HCT116 (cell line): ENCODE measurements at regions not wholly inside any gene's neighbourhood (a gene's known extent, or its start where the extent isn't known, plus 50 kb on each side); places are given as distances from the start of the nearest gene placed in this dataset.
A peak's percentile ranks its signal among the peaks of the same experiment; 100 is the strongest.

Source experiments
- ATAC-seq: fragments of 200-7000 bp; cut with Tn5 transposase; 2 replicates; pipeline ENCODE4 v1.9.1; 2020; ENCODE audit warnings: mild to moderate bottlenecking, moderate library complexity
- BruUV-seq: library from RNA; stranded (reverse); fragments of 400-500 nt; replicated peaks from 2 replicates; lab custom pipeline; 2021; lab: Mats Ljungman, UMichigan
- CTCF ChIA-PET: fragments of 300-600 bp; sonication (Branson Sonifier 250); formaldehyde crosslinking; loops from one replicate; lab custom pipeline; 2021; ENCODE audit warnings: antibody characterized with exemption; lab: Charles Lee
- POLR2A ChIA-PET: fragments of 300-600, 350-600 bp; sonication (Branson Sonifier 250); formaldehyde crosslinking; loops from one replicate; lab custom pipeline; 2021; ENCODE audit warnings: antibody characterized with exemption; lab: Charles Lee
- RAD21 ChIA-PET, 2 experiments: fragments of 300-600 bp; sonication (Branson Sonifier 250); formaldehyde crosslinking; loops; one replicate each; lab custom pipeline; 2023; ENCODE audit warnings: low total read pairs in 2 of 2; ENCODE audit not compliant: uncharacterized antibody in 2 of 2, unreplicated experiment in 2 of 2, low non-redundant PET in 1 of 2; lab: Charles Lee
- DNase-seq: peaks from one replicate; pipeline ENCODE4 v3.0.0-alpha.2; 2010; ENCODE audit warnings: low read depth, low spot score
- H2AFZ ChIP-seq: fragments of 200-600 bp; shearing (Covaris generic), sonication (generic); 2 replicates; pipeline ENCODE4 v1.6.1; 2017; ENCODE audit warnings: low read depth, mixed run types, mixed read lengths, antibody characterized with exemption, low read length; ENCODE audit not compliant: poor library complexity, severe bottlenecking
- H3K27ac ChIP-seq: 2 replicates; pipeline ENCODE4 v1.5.1; 2012; ENCODE audit warnings: low read depth, low read length
- H3K27me3 ChIP-seq: fragments of 200-600 bp; sonication (generic); 2 replicates; pipeline ENCODE4 v1.6.1; 2016; ENCODE audit warnings: mixed run types, low read length, mixed read lengths; ENCODE audit not compliant: insufficient read depth
- H3K36me3 ChIP-seq, 2 experiments: fragments of 200-500 bp in 1 of 2; fragments of 200-600 bp in 1 of 2; sonication (Bioruptor generic) in 1 of 2; sonication (generic) in 1 of 2; 2 replicates each; pipeline versions ENCODE4 v1.5.1 to v1.6.1; 2014 to 2016; ENCODE audit warnings: low read length in 2 of 2, inconsistent platforms in 1 of 2, mixed read lengths in 1 of 2, mixed run types in 1 of 2; ENCODE audit not compliant: insufficient read depth in 2 of 2, control insufficient read depth in 1 of 2
- H3K4me1 ChIP-seq, 2 experiments: fragments of 200-600 bp in 1 of 2; sonication (generic) in 1 of 2; 2 replicates each; pipeline versions ENCODE4 v1.5.1 to v1.6.1; 2012 to 2017; ENCODE audit warnings: low read length in 2 of 2, inconsistent platforms in 1 of 2, mild to moderate bottlenecking in 1 of 2, mixed read lengths in 1 of 2, mixed run types in 1 of 2, moderate library complexity in 1 of 2; ENCODE audit not compliant: insufficient read depth in 2 of 2, control insufficient read depth in 1 of 2
- H3K4me2 ChIP-seq: fragments of 200-600 bp; sonication (generic); 2 replicates; pipeline ENCODE4 v1.6.1; 2017; ENCODE audit warnings: mixed run types, low read length, mixed read lengths
- H3K4me3 ChIP-seq, 2 experiments: fragments of 200-600 bp in 1 of 2; sonication (generic) in 1 of 2; replicated peaks in 1 of 2; 2 replicates each; pipeline ENCODE4 v1.5.1; 2011 to 2016; ENCODE audit warnings: low read length in 2 of 2, control low read depth in 1 of 2, low read depth in 1 of 2, mild to moderate bottlenecking in 1 of 2, mixed read lengths in 1 of 2, mixed run types in 1 of 2
- H3K79me2 ChIP-seq: fragments of 200-600 bp; sonication (generic); 2 replicates; pipeline ENCODE4 v1.6.1; 2017; ENCODE audit warnings: mild to moderate bottlenecking, mixed run types, low read length, moderate library complexity, mixed read lengths; ENCODE audit not compliant: insufficient read depth
- H3K9ac ChIP-seq: fragments of 200-600 bp; sonication (generic); 2 replicates; pipeline ENCODE4 v1.6.1; 2016; ENCODE audit warnings: low read length, mixed read lengths
- H3K9me2 ChIP-seq: fragments of 200-600 bp; sonication (generic), shearing (Covaris generic); 2 replicates; pipeline ENCODE4 v1.6.1; 2017; ENCODE audit warnings: mixed run types, mild to moderate bottlenecking, moderate library complexity; ENCODE audit not compliant: insufficient read depth
- H3K9me3 ChIP-seq, 2 experiments: fragments of 200-500 bp in 1 of 2; fragments of 200-600 bp in 1 of 2; sonication (Bioruptor generic) in 1 of 2; sonication (generic) in 1 of 2; 2 replicates each; pipeline ENCODE4 v1.6.1; 2014 to 2017; ENCODE audit warnings: low read length in 2 of 2, mixed read lengths in 2 of 2, inconsistent platforms in 1 of 2, low read depth in 1 of 2, mild to moderate bottlenecking in 1 of 2, mixed run types in 1 of 2, moderate library complexity in 1 of 2; ENCODE audit not compliant: control insufficient read depth in 1 of 2, insufficient read depth in 1 of 2
- H4K20me1 ChIP-seq: fragments of 200-600 bp; sonication (generic), shearing (Covaris generic); 2 replicates; pipeline ENCODE4 v1.6.1; 2017; ENCODE audit warnings: mixed run types, mild to moderate bottlenecking, moderate library complexity; ENCODE audit not compliant: insufficient read depth
- ATF3 ChIP-seq: IDR thresholded peaks from 2 replicates; pipeline ENCODE4 v1.6.1; 2012
- CEBPB ChIP-seq: IDR thresholded peaks from 2 replicates; pipeline ENCODE4 v1.6.1; 2012; ENCODE audit warnings: low read depth
- CTCF ChIP-seq, 3 experiments: fragments of 200-600 bp in 1 of 3; sonication (generic) in 1 of 3; IDR thresholded peaks in 2 of 3; conservative IDR thresholded peaks in 1 of 3; 2 replicates each; pipeline ENCODE4 v1.5.1; 2012 to 2017; ENCODE audit warnings: low read depth in 2 of 3, low read length in 2 of 3, antibody characterized with exemption in 1 of 3, borderline replicate concordance in 1 of 3, control low read depth in 1 of 3, mild to moderate bottlenecking in 1 of 3, mixed read lengths in 1 of 3, mixed run types in 1 of 3, moderate library complexity in 1 of 3; ENCODE audit not compliant: insufficient read depth in 1 of 3
- EGR1 ChIP-seq: IDR thresholded peaks from 2 replicates; pipeline ENCODE4 v1.6.1; 2012; ENCODE audit warnings: low read depth
- ELF1 ChIP-seq: IDR thresholded peaks from 2 replicates; pipeline ENCODE4 v1.6.1; 2012; ENCODE audit warnings: low read depth, borderline replicate concordance
- EZH2 ChIP-seq: fragments of 200-600 bp; sonication (generic); IDR thresholded peaks from 2 replicates; pipeline ENCODE4 v1.6.1; 2017; ENCODE audit warnings: antibody characterized with exemption, mixed run types
- EZH2phosphoT487 ChIP-seq: fragments of 200-600 bp; IDR thresholded peaks from 2 replicates; pipeline ENCODE4 v1.6.1; 2018; ENCODE audit warnings: antibody characterized with exemption, borderline replicate concordance
- FOSL1 ChIP-seq: IDR thresholded peaks from 2 replicates; pipeline ENCODE4 v1.6.1; 2012; ENCODE audit warnings: low read depth
- JUND ChIP-seq: IDR thresholded peaks from 2 replicates; pipeline ENCODE4 v1.6.1; 2012
- MAX ChIP-seq: IDR thresholded peaks from 2 replicates; pipeline ENCODE4 v1.6.1; 2012
- POLR2A ChIP-seq: IDR thresholded peaks from 2 replicates; pipeline ENCODE4 v1.7.0; 2011; ENCODE audit warnings: borderline replicate concordance; ENCODE audit not compliant: insufficient read depth, insufficient read length; ENCODE audit errors: extremely low read depth
- SP1 ChIP-seq: IDR thresholded peaks from 2 replicates; pipeline ENCODE4 v1.6.1; 2012; ENCODE audit warnings: low read depth
- SRF ChIP-seq: IDR thresholded peaks from 2 replicates; pipeline ENCODE4 v1.6.1; 2012; ENCODE audit warnings: low read depth
- TCF7L2 ChIP-seq: IDR thresholded peaks from 2 replicates; pipeline ENCODE4 v1.7.0; 2011; ENCODE audit warnings: borderline replicate concordance, inconsistent platforms; ENCODE audit not compliant: insufficient read depth, insufficient read length; ENCODE audit errors: extremely low read depth
- YY1 ChIP-seq: IDR thresholded peaks from 2 replicates; pipeline ENCODE4 v1.6.1; 2011; ENCODE audit warnings: low read length, low read depth, moderate library complexity, mild to moderate bottlenecking; ENCODE audit not compliant: insufficient replicate concordance; ENCODE audit errors: extremely low read depth
- ZBTB33 ChIP-seq: IDR thresholded peaks from 2 replicates; pipeline ENCODE4 v1.6.1; 2011; ENCODE audit warnings: mild to moderate bottlenecking, low read length, moderate library complexity; ENCODE audit not compliant: insufficient replicate concordance; ENCODE audit errors: extremely low read depth
- ZNF274 ChIP-seq: fragments of 200-500 bp; sonication (Bioruptor generic); IDR thresholded peaks from 2 replicates; pipeline ENCODE4 v1.6.1; 2014; ENCODE audit warnings: mild to moderate bottlenecking, low read depth, low read length, inconsistent platforms
- intact Hi-C: fragments of 100-400 bp; cut with micrococcal nuclease; formaldehyde crosslinking; loops from 2 replicates; pipeline ENCODE4 v1.10.0; 2022

GRCh38 chr5:145362266-145362665 lies 472.9 kb downstream of the PRELID2 start:
- TF ChIP-seq EZH2phosphoT487 = no peak
- TF ChIP-seq FOSL1 = peak; percentile 30; the same call in 1 of the 2 replicates
- TF ChIP-seq MAX = no peak
- TF ChIP-seq JUND = peak; percentile 28; the same call in 1 of the 2 replicates
- Histone ChIP-seq H3K4me2 (no peak overlapping the region), H3K4me3 (no peak overlapping the region), H3K79me2 (no peaks in the 10 kb centered on the region), H2AFZ (no peak overlapping the region), H3K27me3 (no peaks in the 10 kb centered on the region), H3K9ac (no peak overlapping the region), H3K36me3 (no peaks in the 10 kb centered on the region), H3K9me3 (no peaks in the 10 kb centered on the region), H4K20me1 (no peaks in the 10 kb centered on the region), H3K9me2 (no peaks in the 10 kb centered on the region), H3K27ac (no peak overlapping the region), H3K4me1 (peaks cover 0 to 8% of the 10 kb centered on the region in 2 experiments; a peak in 1 of 4 replicates)
- no peak for ATAC-seq
- no peak for DNase-seq
- ChIA-PET CTCF (interaction anchor here (0.9 kb wide), 1 partner anchor 15 kb away, joined by 3 read pairs; no protein-coding TSS in a partner anchor), POLR2A (no interaction called here), RAD21 (no interaction called here)
- intact Hi-C loops = no loop called here
- BruUV-seq = no TSS peak

- ChIA-PET CTCF (no interaction called here), POLR2A (no interaction called here), RAD21 (no interaction called here)
- ATAC-seq (no peak), DNase-seq (no peak)
- intact Hi-C loops = no loop called here
- Histone ChIP-seq H4K20me1 (no peaks in the 10 kb centered on the region), H3K27me3 (no peaks in the 10 kb centered on the region), H3K27ac (no peak overlapping the region), H3K79me2 (no peaks in the 10 kb centered on the region), H3K9me3 (no peaks in the 10 kb centered on the region), H3K4me3 (no peak overlapping the region), H3K4me2 (no peak overlapping the region), H3K36me3 (no peaks in the 10 kb centered on the region), H3K9ac (no peak overlapping the region), H3K9me2 (no peaks in the 10 kb centered on the region), H3K4me1 (peaks cover 0 to 8% of the 10 kb centered on the region in 2 experiments; a peak in 1 of 4 replicates), H2AFZ (no peak overlapping the region)
- no TSS peak for BruUV-seq
- TF ChIP-seq JUND = no peak
- no peak for TF ChIP-seq SRF
- no peak for TF ChIP-seq EGR1
- no peak for TF ChIP-seq CTCF (IDR thresholded peaks at IDR 0.05 in 2 of 3, conservative IDR thresholded peaks at IDR 0.05 in 1 of 3; ENCODE audit: borderline replicate concordance in 1 of 3, insufficient read depth in 1 of 3, low read depth in 2 of 3, low read length in 2 of 3)
- TF ChIP-seq EZH2phosphoT487 = no peak
- no peak for TF ChIP-seq YY1
- TF ChIP-seq POLR2A = no peak
- TF ChIP-seq ZBTB33 = no peak
- TF ChIP-seq ZNF274 = no peak
- TF ChIP-seq TCF7L2 = no peak
- no peak for TF ChIP-seq ATF3
- no peak for TF ChIP-seq EZH2
- no peak for TF ChIP-seq SP1
- no peak for TF ChIP-seq ELF1
- TF ChIP-seq MAX = no peak
- no peak for TF ChIP-seq CEBPB
- TF ChIP-seq FOSL1 = no peak
Measured at GRCh38 chr5:145360936-145361335, 474.2 kb downstream of the PRELID2 start.
